Gastroesophageal sphincter (tissue), 4 donors: ENCODE measurements at regions not wholly inside any gene's neighbourhood (a gene's known extent, or its start where the extent isn't known, plus 50 kb on each side); places are given as distances from the start of the nearest gene placed in this dataset.

Experiments used
- ATAC-seq: fragments of 150-250 bp; one replicate; pipeline ENCODE4 v1.9.1; 2016; ENCODE audit warnings: mild to moderate bottlenecking, moderate library complexity
- H3K27ac ChIP-seq, 4 donors: fragments of 200-600 bp; sonication (generic) in 3 of 4; 1 replicate in 3 of 4; 2 replicates in 1 of 4; pipeline ENCODE4 v1.5.1; 2016 to 2019
- H3K27me3 ChIP-seq: fragments of 200-600 bp; sonication (generic); one replicate; pipeline ENCODE4 v1.5.1; 2019
- H3K36me3 ChIP-seq, 2 donors: fragments of 200-600 bp; sonication (generic); one replicate each; pipeline ENCODE4 v1.5.1; 2019; ENCODE audit warnings: control low read depth in 1 of 2
- H3K4me1 ChIP-seq, 3 donors: fragments of 200-600 bp; sonication (generic); 1 replicate in 2 of 3; 2 replicates in 1 of 3; pipeline ENCODE4 v1.5.1; 2016 to 2019; ENCODE audit warnings: control low read depth in 2 of 3
- H3K4me3 ChIP-seq, 2 donors: fragments of 200-600 bp; sonication (generic); one replicate each; pipeline ENCODE4 v1.5.1; 2019; ENCODE audit warnings: mild to moderate bottlenecking in 1 of 2, moderate library complexity in 1 of 2
- H3K9me3 ChIP-seq, 3 donors: fragments of 200-600 bp; sonication (generic); one replicate each; pipeline ENCODE4 v1.5.1; 2017 to 2019; ENCODE audit warnings: control low read depth in 2 of 3
- CTCF ChIP-seq, 4 experiments: fragments of 200-600 bp in 2 of 4; fragments of 450-650 bp in 2 of 4; sonication (generic) in 1 of 4; IDR thresholded peaks; one replicate each; pipeline ENCODE4 v1.5.1; 2017 to 2019; ENCODE audit warnings: antibody characterized with exemption in 4 of 4, mild to moderate bottlenecking in 2 of 4, moderate library complexity in 2 of 4
- EP300 ChIP-seq: sonication (generic); formaldehyde crosslinking; IDR thresholded peaks from one replicate; pipeline ENCODE4 v1.6.1; 2017; ENCODE audit warnings: antibody characterized with exemption, mild to moderate bottlenecking
- POLR2A ChIP-seq, 2 donors: fragments of 450-650 bp; IDR thresholded peaks; one replicate each; pipeline ENCODE4 v1.6.1; 2017; ENCODE audit warnings: antibody characterized with exemption in 2 of 2, mild to moderate bottlenecking in 2 of 2, moderate library complexity in 1 of 2
- POLR2AphosphoS5 ChIP-seq: sonication (generic); formaldehyde crosslinking; IDR thresholded peaks from one replicate; pipeline ENCODE4 v1.6.1; 2017; ENCODE audit warnings: antibody characterized with exemption
- WGBS, 2 donors: methylation state at CpG; one replicate each; pipeline ENCODE4 v1.1.5; 2018; ENCODE audit warnings: low coverage in 1 of 2; 5-methylcytosine and 5-hydroxymethylcytosine counted together

DNA sequence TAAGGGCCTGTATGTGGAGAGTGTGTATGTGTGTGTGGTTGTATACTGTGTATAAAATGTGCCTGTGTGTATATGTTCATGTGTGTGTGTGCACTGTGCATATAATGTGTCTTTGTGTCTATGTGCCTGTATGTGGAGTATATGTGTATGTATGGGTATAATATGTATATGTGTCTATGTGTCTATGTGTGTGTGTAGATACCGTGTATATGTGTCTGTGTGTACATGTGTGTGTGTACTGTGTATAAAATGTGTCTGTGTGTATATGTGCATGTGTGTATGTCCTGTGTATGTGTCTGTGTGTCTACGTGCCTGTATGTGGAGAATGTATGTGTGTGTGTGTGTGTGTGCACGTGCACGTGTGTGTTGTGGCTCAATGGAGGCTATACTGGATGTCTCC, 200.4 kb upstream of the ZFHX3 start:
- WGBS, 2 donors: 82 to 92% methylated on average over 4 of the region's 4 CpGs

DNA sequence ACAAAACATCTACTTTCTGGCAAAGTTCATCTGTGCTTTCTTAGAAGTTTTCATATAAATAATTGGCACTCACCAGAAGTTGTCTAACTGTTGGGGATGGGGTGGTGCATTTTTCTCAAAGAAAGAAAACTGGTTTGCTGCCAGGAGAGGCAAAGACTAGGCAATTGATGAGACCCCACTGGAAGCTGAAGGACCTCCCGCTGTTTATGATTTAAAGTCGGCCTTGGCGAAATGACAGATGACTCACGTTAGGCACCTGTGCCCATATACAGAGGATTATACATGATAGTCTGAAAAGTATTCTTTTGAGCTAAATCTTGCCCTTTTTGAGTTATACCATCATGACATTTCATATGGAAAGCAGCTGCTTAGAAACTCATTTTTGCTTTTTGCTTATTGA, 193.0 kb upstream of the ZFHX3 start:
- ATAC-seq: no peak
- no peaks in the 10 kb centered on the region for H3K36me3 ChIP-seq
- H3K4me1 ChIP-seq: no peaks in the 10 kb centered on the region
- H3K27me3 ChIP-seq: peaks cover 4% of the 10 kb centered on the region
- H3K27ac ChIP-seq: no peak overlapping the region
- H3K4me3 ChIP-seq: no peak overlapping the region
- 56 to 63% methylated on average over 4 of the region's 4 CpGs for whole genome bisulfite sequencing, 2 donors
- no peaks in the 10 kb centered on the region for H3K9me3 ChIP-seq
- no peak for TF ChIP-seq POLR2A (IDR thresholded peaks at IDR 0.05)
- no peak for TF ChIP-seq POLR2AphosphoS5
- no peak for TF ChIP-seq CTCF (IDR thresholded peaks at IDR 0.05)
- TF ChIP-seq EP300: no peak

More for the DNA sequence above, 200.4 kb upstream of the ZFHX3 start:
- Histone ChIP-seq H3K27me3 (peaks cover 4% of the 10 kb centered on the region), H3K9me3 (no peaks in the 10 kb centered on the region), H3K36me3 (no peaks in the 10 kb centered on the region), H3K27ac (no peak overlapping the region), H3K4me3 (no peak overlapping the region), H3K4me1 (no peaks in the 10 kb centered on the region)
- TF ChIP-seq POLR2A (IDR thresholded peaks at IDR 0.05) (no peak), POLR2AphosphoS5 (no peak), EP300 (no peak), CTCF (IDR thresholded peaks at IDR 0.05) (no peak)
- no peak for ATAC-seq

- no peak for ATAC-seq
- Histone ChIP-seq H3K27ac (no peak overlapping the region), H3K9me3 (no peaks in the 10 kb centered on the region), H3K4me1 (peaks cover 0 to 8% (median 3%) of the 10 kb centered on the region in 3 donors), H3K27me3 (peaks cover 27% of the 10 kb centered on the region), H3K36me3 (no peaks in the 10 kb centered on the region), H3K4me3 (no peak overlapping the region)
- 83 to 100% methylated on average over 2 to 4 of the region's 4 CpGs for WGBS, 2 donors
- TF ChIP-seq POLR2AphosphoS5 (no peak), EP300 (no peak), POLR2A (IDR thresholded peaks at IDR 0.05) (no peak), CTCF (IDR thresholded peaks at IDR 0.05) (no peak)
Measured at GRCh38 chr16:73237601-73238000, 189.7 kb upstream of the ZFHX3 start.

DNA sequence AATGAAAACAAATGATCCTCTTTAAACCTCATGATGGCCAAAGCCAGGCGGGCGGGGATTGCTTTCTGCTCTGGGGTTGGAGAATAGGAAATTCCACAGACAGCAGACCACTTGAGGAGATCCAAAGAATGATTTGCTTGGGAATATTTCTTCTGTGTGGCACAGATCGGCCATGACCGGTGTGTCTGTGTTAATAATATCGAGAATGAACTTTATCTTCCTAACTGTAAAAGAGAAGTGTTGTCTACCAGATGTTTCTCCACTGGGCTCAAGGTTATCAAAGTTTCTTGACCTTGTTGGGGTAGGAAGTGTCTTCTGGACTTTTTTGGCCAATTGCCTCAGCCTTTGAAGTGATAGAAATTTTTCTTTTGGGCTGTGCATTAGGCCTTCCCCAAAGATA, 186.6 kb upstream of the ZFHX3 start:
- H3K36me3 ChIP-seq: no peaks in the 10 kb centered on the region
- TF ChIP-seq POLR2AphosphoS5: no peak
- H3K4me3 ChIP-seq: no peak overlapping the region
- H3K9me3 ChIP-seq: no peaks in the 10 kb centered on the region
- peaks cover 27% of the 10 kb centered on the region for H3K27me3 ChIP-seq
- no peak for ATAC-seq
- peaks cover 0 to 11% (median 3%) of the 10 kb centered on the region in 3 donors for H3K4me1 ChIP-seq
- WGBS, 2 donors: 85% methylated on average over 5 of the region's 5 CpGs; no CpG with 5 or more reads in 1 of the 2 donors
- H3K27ac ChIP-seq: no peak overlapping the region

DNA sequence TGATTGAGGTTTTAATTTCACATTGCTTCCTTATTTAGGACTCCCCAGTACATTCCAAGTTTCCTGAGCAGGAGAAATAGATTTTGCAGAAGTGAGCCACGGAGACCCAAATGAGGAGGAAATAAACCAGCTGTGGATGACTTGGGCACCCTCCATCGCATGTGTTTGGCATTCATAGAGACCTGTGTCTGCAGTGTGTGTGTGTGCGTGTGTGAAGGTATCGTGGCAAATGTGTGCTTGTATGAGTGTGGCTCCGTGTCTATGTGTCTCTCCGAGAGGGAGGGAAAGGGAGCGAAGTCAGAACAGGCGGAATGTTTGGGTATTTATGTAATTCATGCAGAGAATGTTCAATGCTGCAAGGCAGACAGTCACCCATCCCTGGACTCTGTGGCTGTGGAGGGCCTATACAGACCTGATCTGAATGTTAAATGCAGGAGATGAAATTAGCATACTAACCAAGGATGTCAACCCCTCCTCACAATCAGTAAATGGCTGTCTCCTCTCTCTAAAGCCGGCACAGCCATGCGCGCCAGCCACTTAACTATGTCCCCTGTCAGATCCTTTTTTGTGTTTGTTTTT, 186.0 kb upstream of the ZFHX3 start:
- H3K36me3 ChIP-seq: no peaks in the 10 kb centered on the region
- no peak overlapping the region for H3K4me3 ChIP-seq
- WGBS, 2 donors: 59 to 92% methylated on average over 4 to 11 of the region's 11 CpGs
- ATAC-seq: no peak
- peaks cover 27% of the 10 kb centered on the region for H3K27me3 ChIP-seq
- H3K4me1 ChIP-seq: peaks cover 0 to 11% (median 3%) of the 10 kb centered on the region in 3 donors
- no peak for TF ChIP-seq POLR2A (IDR thresholded peaks at IDR 0.05)
- no peak for TF ChIP-seq POLR2AphosphoS5
- TF ChIP-seq EP300: no peak
- no peak for TF ChIP-seq CTCF (IDR thresholded peaks at IDR 0.05)
- H3K27ac ChIP-seq: peak overlapping the region in 1 of 4 donors; percentile 7
- no peaks in the 10 kb centered on the region for H3K9me3 ChIP-seq
